SK-N-MC (cell line): ENCODE measurements at regions not wholly inside any gene's neighbourhood (a gene's known extent, or its start where the extent isn't known, plus 50 kb on each side); places are given as distances from the start of the nearest gene placed in this dataset.

Source experiments
- EZH2 ChIP-seq: fragments of 200-600 bp; sonication (generic); IDR thresholded peaks from one replicate; pipeline ENCODE4 v1.6.1; 2017; ENCODE audit warnings: antibody characterized with exemption
- POLR2AphosphoS5 ChIP-seq: IDR thresholded peaks from 2 replicates; pipeline ENCODE4 v1.6.1; 2012; ENCODE audit warnings: mild to moderate bottlenecking, low read depth, low read length, borderline replicate concordance

- TF ChIP-seq POLR2AphosphoS5 (no peak), EZH2 (no peak)
These were observed 62.2 kb upstream of the RTN4 start for GRCh38 chr2:55112229-55113031.
